Transverse colon (tissue), 4 donors: ENCODE measurements at regions not wholly inside any gene's neighbourhood (a gene's known extent, or its start where the extent isn't known, plus 50 kb on each side); places are given as distances from the start of the nearest gene placed in this dataset.
A peak's percentile ranks its signal among the peaks of the same experiment; 100 is the strongest.

Source experiments
- DNase-seq: peaks from one replicate; pipeline ENCODE4 v3.0.0-alpha.2; 2019
- H3K27ac ChIP-seq, 4 donors: fragments of 200-600 bp; sonication (generic); 2 replicates each; pipeline ENCODE4 v1.5.1; 2016 to 2018; ENCODE audit warnings: inconsistent platforms in 4 of 4
- H3K27me3 ChIP-seq: fragments of 200-600 bp; sonication (generic); 2 replicates; pipeline ENCODE4 v1.5.1; 2017; ENCODE audit warnings: inconsistent platforms
- H3K36me3 ChIP-seq, 4 donors: fragments of 200-600 bp; sonication (generic); 2 replicates each; pipeline ENCODE4 v1.5.1; 2017 to 2019; ENCODE audit warnings: inconsistent platforms in 4 of 4
- H3K4me1 ChIP-seq, 4 donors: fragments of 200-600 bp; sonication (generic); 2 replicates each; pipeline ENCODE4 v1.5.1; 2017 to 2020; ENCODE audit warnings: inconsistent platforms in 4 of 4
- H3K4me3 ChIP-seq, 4 donors: fragments of 200-600 bp; sonication (generic); 1 replicate in 1 of 4; 2 replicates in 3 of 4; pipeline versions ENCODE4 v1.5.1 to v1.6.1; 2017 to 2019; ENCODE audit warnings: inconsistent platforms in 4 of 4
- H3K9me3 ChIP-seq, 2 donors: fragments of 200-600 bp; sonication (generic); 2 replicates each; pipeline ENCODE4 v1.5.1; 2017 to 2019; ENCODE audit warnings: inconsistent platforms in 2 of 2
- EP300 ChIP-seq: sonication (generic); formaldehyde crosslinking; IDR thresholded peaks from one replicate; pipeline ENCODE4 v1.6.1; 2017; ENCODE audit warnings: antibody characterized with exemption, low read depth
- POLR2A ChIP-seq: fragments of 450-650 bp; IDR thresholded peaks from one replicate; pipeline ENCODE4 v1.6.1; 2016; ENCODE audit warnings: antibody characterized with exemption, mild to moderate bottlenecking, moderate library complexity
- POLR2AphosphoS5 ChIP-seq, 3 donors: sonication (generic); formaldehyde crosslinking; IDR thresholded peaks; one replicate each; pipeline ENCODE4 v1.6.1; 2016; ENCODE audit warnings: antibody characterized with exemption in 3 of 3
- WGBS, 2 donors: methylation state at CpG; one replicate each; pipeline ENCODE4 v1.1.5; 2018; ENCODE audit warnings: low coverage in 1 of 2; 5-methylcytosine and 5-hydroxymethylcytosine counted together
- in situ Hi-C, 4 donors: fragments of 200-750 bp; cut with MboI; loops; one replicate each; pipeline versions ENCODE4 v1.15.0 to v1.15.1; 2017; ENCODE audit warnings: low sequenced_read_pairs in 3 of 4, low pct_ligation_motif_present in 1 of 4, low pct_unique_long_range_greater_than_20kb in 1 of 4
- intact Hi-C: fragments of 100-400 bp; cut with DNase I; formaldehyde crosslinking; loops from one replicate; pipeline ENCODE4 v1.15.1; 2023; ENCODE audit warnings: low total_unique reads
- TF ChIP-seq, protein P1 (sequence below), 5 experiments: fragments of 200-600 bp in 3 of 5; fragments of 450-650 bp in 2 of 5; sonication (generic) in 3 of 5; IDR thresholded peaks; 1 replicate in 2 of 5; 2 replicates in 3 of 5; pipeline ENCODE4 v1.5.1; 2016 to 2017; ENCODE audit warnings: antibody characterized with exemption in 5 of 5, inconsistent platforms in 3 of 5, mild to moderate bottlenecking in 2 of 5, moderate library complexity in 1 of 5

DNA sequence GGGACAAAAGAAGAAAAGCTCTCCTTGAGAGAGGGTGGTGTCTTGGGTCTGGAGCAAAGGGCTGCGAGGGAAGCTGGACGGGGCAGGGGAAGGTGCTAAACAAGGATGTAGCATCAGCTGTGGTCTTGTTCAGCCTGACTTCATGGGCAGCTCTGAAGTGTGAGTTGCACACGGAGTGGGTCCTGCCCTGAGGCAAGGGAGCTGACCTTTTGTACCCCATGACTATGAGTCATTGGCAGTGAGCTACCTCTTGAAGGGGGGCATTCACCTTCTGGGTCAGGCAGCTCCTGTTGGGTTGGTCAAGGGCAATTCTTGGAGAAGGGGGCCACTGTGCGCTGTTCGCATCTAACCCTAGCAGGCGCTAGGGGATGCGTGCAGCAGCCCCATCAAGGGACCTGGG, 151.8 kb downstream of the SMIM20 start:
- in situ Hi-C loops, result loop anchor here in 1 of 4 donors (25.0 kb wide), 1 partner anchor 346 kb away; no protein-coding TSS in a partner anchor
- TF ChIP-seq EP300 (no peak), POLR2AphosphoS5 (IDR thresholded peaks at IDR 0.05) (no peak), POLR2A (no peak)
- TF ChIP-seq, protein P1, sequence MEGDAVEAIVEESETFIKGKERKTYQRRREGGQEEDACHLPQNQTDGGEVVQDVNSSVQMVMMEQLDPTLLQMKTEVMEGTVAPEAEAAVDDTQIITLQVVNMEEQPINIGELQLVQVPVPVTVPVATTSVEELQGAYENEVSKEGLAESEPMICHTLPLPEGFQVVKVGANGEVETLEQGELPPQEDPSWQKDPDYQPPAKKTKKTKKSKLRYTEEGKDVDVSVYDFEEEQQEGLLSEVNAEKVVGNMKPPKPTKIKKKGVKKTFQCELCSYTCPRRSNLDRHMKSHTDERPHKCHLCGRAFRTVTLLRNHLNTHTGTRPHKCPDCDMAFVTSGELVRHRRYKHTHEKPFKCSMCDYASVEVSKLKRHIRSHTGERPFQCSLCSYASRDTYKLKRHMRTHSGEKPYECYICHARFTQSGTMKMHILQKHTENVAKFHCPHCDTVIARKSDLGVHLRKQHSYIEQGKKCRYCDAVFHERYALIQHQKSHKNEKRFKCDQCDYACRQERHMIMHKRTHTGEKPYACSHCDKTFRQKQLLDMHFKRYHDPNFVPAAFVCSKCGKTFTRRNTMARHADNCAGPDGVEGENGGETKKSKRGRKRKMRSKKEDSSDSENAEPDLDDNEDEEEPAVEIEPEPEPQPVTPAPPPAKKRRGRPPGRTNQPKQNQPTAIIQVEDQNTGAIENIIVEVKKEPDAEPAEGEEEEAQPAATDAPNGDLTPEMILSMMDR (IDR thresholded peaks at IDR 0.05), result no peak
- no peaks in the 10 kb centered on the region for H3K36me3 ChIP-seq
- no peak overlapping the region for H3K4me3 ChIP-seq
- WGBS, 2 donors, result 94 to 100% methylated on average over 1 to 7 of the region's 7 CpGs
- H3K27ac ChIP-seq, result no peak overlapping the region
- no peak for DNase-seq
- H3K4me1 ChIP-seq, result no peaks in the 10 kb centered on the region
- no peaks in the 10 kb centered on the region for H3K9me3 ChIP-seq
- intact Hi-C loops, result no loop called here
- H3K27me3 ChIP-seq, result no peaks in the 10 kb centered on the region

DNA sequence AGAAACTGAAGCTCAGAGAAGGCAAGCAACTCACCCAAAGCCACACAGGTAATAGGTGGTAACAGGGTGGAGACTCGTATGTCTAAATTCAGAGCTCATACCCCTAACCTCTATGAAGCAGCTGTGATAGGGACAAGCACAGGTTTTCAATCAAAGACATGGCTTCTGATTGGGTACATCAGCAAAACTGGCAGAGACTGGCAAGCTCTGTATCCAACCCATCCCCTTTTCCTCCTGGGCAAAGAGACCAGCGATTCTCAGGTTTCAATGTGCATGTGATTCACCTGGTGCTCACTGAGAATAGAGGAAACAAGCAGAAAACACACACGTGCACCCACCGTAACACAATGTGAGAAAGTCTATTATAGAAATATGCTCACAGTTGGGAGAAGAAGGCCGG, 153.0 kb downstream of the SMIM20 start:
- Histone ChIP-seq H3K9me3 (no peaks in the 10 kb centered on the region), H3K36me3 (no peaks in the 10 kb centered on the region), H3K4me3 (no peak overlapping the region), H3K4me1 (no peaks in the 10 kb centered on the region), H3K27me3 (no peaks in the 10 kb centered on the region), H3K27ac (no peak overlapping the region)
- WGBS, 2 donors, result 85 to 97% methylated on average over 3 to 5 of the region's 5 CpGs
- TF ChIP-seq EP300, result no peak
- TF ChIP-seq, protein P1 (IDR thresholded peaks at IDR 0.05), result no peak
- no peak for TF ChIP-seq POLR2AphosphoS5 (IDR thresholded peaks at IDR 0.05)
- TF ChIP-seq POLR2A, result no peak
- intact Hi-C loops, result no loop called here
- in situ Hi-C loops, result loop anchor here in 1 of 4 donors (25.0 kb wide), 1 partner anchor 345 kb away; no protein-coding TSS in a partner anchor
- no peak for DNase-seq

GRCh38 chr4:26069218-26069617, 155.2 kb downstream of the SMIM20 start:
- 42 to 65% methylated on average over 2 to 4 of the region's 4 CpGs for WGBS, 2 donors
- in situ Hi-C loops (loop anchor here in 1 of 4 donors (25.0 kb wide), 1 partner anchor 343 kb away; no protein-coding TSS in a partner anchor), intact Hi-C loops (no loop called here)
- TF ChIP-seq, protein P1 (IDR thresholded peaks at IDR 0.05), result peak in 2 of 5 experiments; percentile 9 to 19
- TF ChIP-seq EP300, result no peak
- H3K27ac ChIP-seq, result no peak overlapping the region
- no peak overlapping the region for H3K4me3 ChIP-seq
- no peak for DNase-seq
- no peaks in the 10 kb centered on the region for H3K36me3 ChIP-seq
- H3K4me1 ChIP-seq, result peaks cover 0 to 2% (median 0%) of the 10 kb centered on the region in 4 donors
- H3K27me3 ChIP-seq, result no peaks in the 10 kb centered on the region
- H3K9me3 ChIP-seq, result no peaks in the 10 kb centered on the region

DNA sequence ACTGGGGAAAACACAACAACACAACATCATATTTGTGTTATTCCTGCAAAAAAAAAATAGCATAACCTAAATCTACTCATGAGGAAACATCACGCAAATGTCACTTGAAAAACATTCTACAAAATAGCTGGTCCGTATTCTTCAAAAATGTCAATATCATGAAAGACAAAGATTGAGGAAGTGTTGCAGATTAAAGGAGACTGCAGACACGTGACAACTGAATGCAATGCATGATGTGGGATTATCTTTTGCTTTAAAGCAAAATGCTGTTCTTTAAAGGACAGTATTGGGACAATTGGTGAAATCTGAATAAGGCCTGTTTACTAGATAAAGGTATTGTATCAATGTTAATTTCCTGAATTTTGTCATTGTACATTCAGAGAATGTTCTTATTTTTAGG, 157.7 kb downstream of the SMIM20 start:
- 78% methylated on average over 3 of the region's 3 CpGs for WGBS, 2 donors

More for the DNA sequence above, 157.7 kb downstream of the SMIM20 start:
- Histone ChIP-seq H3K27me3 (no peaks in the 10 kb centered on the region), H3K4me3 (no peak overlapping the region), H3K27ac (no peak overlapping the region), H3K36me3 (no peaks in the 10 kb centered on the region), H3K9me3 (no peaks in the 10 kb centered on the region), H3K4me1 (peaks cover 0 to 3% (median 0%) of the 10 kb centered on the region in 4 donors)
- in situ Hi-C loops (loop anchor here in 1 of 4 donors (25.0 kb wide), 1 partner anchor 341 kb away; no protein-coding TSS in a partner anchor), intact Hi-C loops (no loop called here)
- DNase-seq, result no peak
- TF ChIP-seq, protein P1 (IDR thresholded peaks at IDR 0.05), result no peak
- TF ChIP-seq POLR2A (no peak), EP300 (no peak), POLR2AphosphoS5 (IDR thresholded peaks at IDR 0.05) (no peak)
